ENCODE measurements at regions not wholly inside any gene's neighbourhood (a gene's known extent, or its start where the extent isn't known, plus 50 kb on each side); places are given as distances from the start of the nearest gene placed in this dataset.

- no peak for DNase-seq (ENCODE audit: low read depth)
These were observed 166.7 kb downstream of the PTPN20 start for GRCh38 chr10:47077941-47078340.

GRCh38 chr10:47078393-47079203, 167.4 kb downstream of the PTPN20 start:
- no peak for DNase-seq (ENCODE audit: low read depth)

- DNase-seq (ENCODE audit: low read depth), result no peak
These were observed 168.0 kb downstream of the PTPN20 start for GRCh38 chr10:47079204-47079580.

- no peak for DNase-seq (ENCODE audit: low read depth)
These were observed 170.0 kb downstream of the PTPN20 start for GRCh38 chr10:47081264-47081663.

GRCh38 chr10:47082055-47082784, 171.0 kb downstream of the PTPN20 start:
- DNase-seq (ENCODE audit: low read depth), result no peak

- no peak for DNase-seq (ENCODE audit: low read depth)
These were observed 176.4 kb downstream of the PTPN20 start for GRCh38 chr10:47087667-47088066.

DNA sequence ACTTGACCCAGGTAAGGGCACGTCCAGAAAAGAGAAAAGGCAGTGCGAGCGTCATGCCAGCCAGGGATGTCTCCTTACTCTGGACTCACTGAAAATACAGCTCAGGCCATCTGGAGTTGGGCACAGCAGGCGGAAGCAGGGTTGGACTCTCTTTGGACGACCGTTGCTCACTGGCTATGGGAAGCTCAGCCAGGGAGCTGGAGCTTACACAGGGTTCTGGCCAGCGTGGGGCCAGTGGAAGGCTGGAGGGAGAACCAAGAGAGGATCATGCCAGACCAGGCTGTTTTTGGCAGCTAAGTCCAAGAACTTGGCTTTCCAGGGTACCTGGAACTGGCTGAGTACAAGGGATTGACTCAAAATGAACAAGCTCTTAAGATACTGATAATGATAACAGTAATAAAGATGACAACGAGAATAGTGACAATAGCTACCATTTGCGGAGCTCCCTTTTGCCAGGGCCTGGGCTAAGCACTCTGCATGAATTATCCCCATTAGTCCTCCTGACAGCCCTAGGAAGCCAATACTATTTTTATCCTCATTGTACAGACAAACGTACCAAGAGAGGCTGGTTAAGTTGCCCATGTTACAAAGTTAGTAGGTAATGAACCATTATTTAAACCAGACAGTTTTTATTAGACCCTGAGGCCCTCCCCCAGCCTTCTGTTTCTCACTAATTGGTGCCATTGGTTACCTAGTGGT, 177.6 kb downstream of the PTPN20 start:
- DNase-seq (ENCODE audit: low read depth), result no peak

DNA sequence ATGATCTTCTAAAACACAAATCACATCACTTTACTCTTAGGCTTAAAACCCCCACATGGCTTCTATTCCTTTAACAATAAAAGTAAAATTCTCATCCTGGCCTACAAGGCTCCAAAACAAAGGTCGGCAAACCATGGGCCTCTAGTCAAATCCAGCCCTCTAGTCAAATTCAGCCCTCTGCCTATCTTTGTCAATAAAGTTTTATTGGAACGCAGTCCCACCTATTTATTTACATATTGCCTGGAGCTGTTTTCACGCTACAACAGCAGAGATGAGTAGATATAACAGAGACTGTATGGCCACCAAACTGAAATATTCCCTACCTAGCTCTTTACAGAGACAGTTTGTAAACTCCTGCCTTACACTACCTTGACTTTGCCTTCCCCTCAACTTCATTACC, 178.8 kb downstream of the PTPN20 start:
- no peak for DNase-seq (ENCODE audit: low read depth)

DNA sequence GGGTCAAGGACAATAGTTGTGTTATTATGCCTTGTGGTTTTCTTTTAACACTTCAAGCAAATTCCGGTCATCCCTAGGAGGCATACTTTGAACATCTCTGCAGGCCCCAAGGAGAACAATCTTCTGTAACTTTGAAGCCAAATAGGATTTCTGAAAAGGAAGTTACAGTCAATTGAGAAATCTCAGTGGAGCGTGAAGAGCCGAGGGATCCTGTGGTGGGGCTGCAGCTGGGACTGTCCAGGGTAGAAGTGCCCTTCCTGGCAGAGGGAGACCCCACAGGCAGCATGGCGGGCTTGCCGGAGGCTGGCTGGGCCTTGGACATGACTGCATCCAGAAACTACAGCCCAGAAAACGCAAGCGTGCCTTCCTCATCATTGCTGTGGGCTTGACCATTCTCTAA, 179.7 kb downstream of the PTPN20 start:
- DNase-seq (ENCODE audit: low read depth), result no peak

DNA sequence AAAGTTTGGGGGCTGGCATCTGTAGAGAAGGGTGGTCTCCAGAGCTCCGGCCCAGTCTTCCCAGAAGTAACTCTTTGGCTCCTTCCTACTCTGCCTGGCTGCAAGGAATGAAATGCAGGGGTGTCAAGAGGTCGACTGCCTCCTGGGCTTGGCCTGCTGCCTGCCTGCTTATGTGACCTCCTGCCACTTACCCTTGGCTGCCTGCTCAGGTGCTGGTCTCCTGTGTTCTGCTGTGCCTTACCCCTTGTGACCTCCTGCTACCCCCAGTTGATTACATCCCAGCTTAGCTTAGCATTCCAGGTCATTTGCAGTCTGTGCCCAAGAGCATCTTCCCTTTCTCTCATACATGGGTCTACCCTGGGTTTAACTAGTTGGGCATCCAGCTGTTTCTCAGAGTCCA, 180.2 kb downstream of the PTPN20 start:
- no peak for DNase-seq (ENCODE audit: low read depth)

DNA sequence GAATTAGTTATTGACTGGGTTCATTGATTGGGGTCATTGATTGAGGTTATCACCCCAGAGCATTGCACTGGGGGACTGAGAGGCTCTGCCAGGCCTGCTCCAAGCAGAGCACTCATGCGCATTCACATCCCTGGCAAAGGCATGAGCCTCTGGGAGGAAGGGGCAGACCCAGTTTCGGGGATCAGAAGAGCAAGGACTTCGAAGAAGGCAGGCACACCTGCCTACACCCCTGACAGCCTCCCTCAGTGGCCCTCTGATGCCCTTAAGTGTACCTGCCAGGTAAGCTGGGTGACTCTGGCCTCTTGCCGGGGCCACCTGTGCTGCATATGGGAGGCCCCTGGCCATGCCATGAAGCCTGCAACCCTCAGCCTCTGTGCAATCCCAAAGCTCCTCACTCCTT, 181.1 kb downstream of the PTPN20 start:
- DNase-seq (ENCODE audit: low read depth), result no peak

- DNase-seq (ENCODE audit: low read depth), result no peak
These were observed 181.6 kb downstream of the PTPN20 start for GRCh38 chr10:47092831-47093230.

DNA sequence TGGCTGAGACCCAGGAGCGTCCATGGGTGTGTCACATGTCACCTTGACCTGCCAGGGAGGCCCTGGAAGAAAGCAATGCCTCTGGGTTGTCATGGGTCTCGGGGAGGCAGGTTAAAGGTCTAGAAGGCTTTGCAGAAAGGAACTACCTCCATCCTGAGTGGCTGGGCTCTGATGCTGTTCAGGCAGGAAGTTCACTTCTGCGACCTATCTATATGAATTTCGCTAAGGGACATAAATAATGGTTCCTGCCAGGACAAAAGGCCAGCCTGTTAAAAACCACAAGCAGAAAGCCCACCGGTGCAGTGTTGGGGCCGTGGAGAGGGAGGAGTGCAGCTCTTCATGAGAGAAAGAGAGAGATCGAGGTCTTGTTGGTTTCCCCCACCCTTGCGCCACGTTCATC, 182.9 kb downstream of the PTPN20 start:
- no peak for DNase-seq (ENCODE audit: low read depth)

DNA sequence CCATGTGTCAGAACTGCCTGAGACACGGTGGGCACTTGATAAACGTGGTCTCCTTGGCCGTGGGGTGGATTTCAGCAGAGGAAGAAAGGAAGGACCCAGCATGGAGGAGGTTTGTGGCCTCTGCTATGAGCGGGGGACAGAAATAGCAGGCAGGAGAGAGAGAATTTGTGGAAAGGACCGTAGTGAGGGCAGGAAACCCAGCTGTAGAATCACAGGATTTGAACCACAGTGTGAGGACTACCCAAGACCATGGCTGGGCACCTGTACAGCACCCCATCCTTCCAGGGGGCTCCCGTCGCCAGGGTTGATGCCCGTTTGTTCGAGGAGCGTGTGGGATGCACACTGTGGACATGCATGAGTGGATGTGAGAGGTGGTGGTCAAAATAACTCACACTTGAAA, 183.4 kb downstream of the PTPN20 start:
- no peak for DNase-seq (ENCODE audit: low read depth)

- no peak for DNase-seq (ENCODE audit: low read depth)
These were observed 184.0 kb downstream of the PTPN20 start for GRCh38 chr10:47095211-47095610.

- DNase-seq (ENCODE audit: low read depth), result no peak
These were observed 184.8 kb downstream of the PTPN20 start for GRCh38 chr10:47095848-47096612.

DNA sequence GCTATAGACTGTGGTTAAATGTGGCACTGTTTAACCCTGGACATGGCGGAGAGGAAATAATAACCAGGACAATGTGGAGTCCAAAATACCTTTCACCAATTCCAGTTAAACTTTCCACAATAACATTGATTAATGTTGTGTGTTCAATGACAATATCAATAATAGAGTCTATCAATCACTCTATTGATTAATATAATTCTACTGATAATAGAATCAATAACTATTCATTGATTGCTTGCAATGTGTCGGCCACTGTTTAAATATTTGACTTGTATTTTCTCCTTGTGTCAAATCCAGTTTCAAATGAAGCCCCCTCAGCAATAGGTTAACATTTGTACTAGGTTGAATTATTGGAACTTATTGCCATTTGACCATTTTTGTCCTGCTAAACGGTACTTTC, 187.0 kb downstream of the PTPN20 start:
- no peak for DNase-seq (ENCODE audit: low read depth)

- no peak for DNase-seq (ENCODE audit: low read depth)
These were observed 187.7 kb downstream of the PTPN20 start for GRCh38 chr10:47098964-47099363.

DNA sequence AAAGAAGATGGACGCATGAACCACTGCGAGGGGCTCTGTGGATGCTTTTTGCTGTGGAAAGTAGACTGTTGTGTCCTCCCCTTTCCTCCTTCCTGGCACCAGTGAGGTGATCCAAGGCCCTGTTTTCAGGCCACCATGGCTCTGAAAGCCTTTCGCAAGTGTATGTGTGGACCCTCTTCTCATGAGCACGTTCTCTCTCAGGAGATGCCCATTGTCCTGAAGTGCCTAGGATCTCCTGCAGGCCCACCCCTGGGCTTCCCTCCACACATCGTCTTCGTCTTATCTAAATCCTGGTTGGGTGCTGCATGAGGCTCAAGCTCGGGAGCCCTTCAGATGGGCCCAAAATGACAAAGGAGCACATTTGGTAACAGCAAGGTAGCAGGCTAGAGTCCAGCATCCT, 188.2 kb downstream of the PTPN20 start:
- DNase-seq (ENCODE audit: low read depth), result no peak

GRCh38 chr10:47101196-47101595, 190.0 kb downstream of the PTPN20 start:
- no peak for DNase-seq (ENCODE audit: low read depth)

GRCh38 chr10:47101807-47102206, 190.6 kb downstream of the PTPN20 start:
- no peak for DNase-seq (ENCODE audit: low read depth)

DNA sequence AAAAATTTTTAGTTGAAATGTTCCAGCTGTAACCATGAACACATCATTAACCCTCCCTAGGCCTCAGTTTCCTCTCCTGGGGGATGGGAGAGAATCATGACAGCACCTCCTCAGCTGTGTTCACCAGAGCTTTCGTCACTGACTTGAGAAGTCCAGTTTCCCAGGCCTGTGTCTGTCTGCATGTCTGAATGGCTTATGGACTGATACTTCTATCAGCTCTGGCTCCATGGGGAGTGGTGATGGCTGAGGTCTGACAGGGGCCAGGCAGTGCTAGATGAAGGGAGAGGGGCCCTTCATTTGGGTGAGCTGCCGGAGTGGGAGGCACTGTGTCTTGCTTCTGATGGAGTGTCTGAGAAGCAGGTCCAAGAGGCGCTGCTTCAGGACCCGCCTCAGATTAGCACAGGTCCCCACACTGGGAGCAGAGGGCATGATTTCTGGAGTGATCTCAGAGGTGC, 192.9 kb downstream of the PTPN20 start:
- DNase-seq (ENCODE audit: low read depth), result no peak

All from activated T-cell treated with anti-CD3 and anti-CD28 coated beads for 48 hours (primary cell).